ENCODE measurements at regions not wholly inside any gene's neighbourhood (a gene's known extent, or its start where the extent isn't known, plus 50 kb on each side); places are given as distances from the start of the nearest gene placed in this dataset.
"Not testable (repeated sequence)": the region's sequence is repeated elsewhere in the genome, so short reads cannot be mapped to it uniquely, and the experiment has no call there.

DNA sequence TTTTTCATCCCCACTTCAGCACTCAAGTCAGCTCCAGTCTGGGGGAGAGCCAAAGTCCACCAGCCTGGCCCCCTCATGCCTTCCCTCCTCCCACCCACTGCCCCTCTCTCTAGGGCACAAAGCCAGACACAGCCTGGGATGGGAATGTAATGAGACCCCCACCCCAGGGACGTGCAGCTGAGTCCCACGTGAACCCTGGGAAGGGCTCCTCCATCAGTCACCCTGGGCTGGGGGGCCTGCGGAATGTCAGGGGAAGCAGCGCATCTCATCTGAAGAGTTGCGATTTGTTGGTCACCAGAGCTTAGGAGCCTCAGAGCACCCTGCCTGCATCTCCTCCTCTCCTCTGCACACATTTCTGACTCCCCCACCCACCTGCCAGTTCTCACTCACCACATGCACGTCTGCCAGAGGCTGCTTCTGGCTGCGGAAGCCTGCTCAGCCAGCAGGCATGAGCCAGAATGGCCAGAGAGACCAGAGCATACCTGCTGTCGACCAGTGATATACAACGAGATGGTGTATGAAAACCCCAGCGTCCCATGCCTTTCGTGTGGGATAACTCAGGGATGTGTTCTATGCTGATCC is 167.1 kb upstream of the TOP1 start:
- H3K9me3 ChIP-seq (ENCODE audit: low read length) = no peaks in the 10 kb centered on the region
- H3K36me3 ChIP-seq (ENCODE audit: insufficient read depth, low read length) = no peaks in the 10 kb centered on the region
- H3K27me3 ChIP-seq (ENCODE audit: control insufficient read depth in 1 of 2, insufficient read depth in 2 of 2, low read length in 2 of 2) = no peaks in the 10 kb centered on the region
- no peak overlapping the region for H3K27ac ChIP-seq (ENCODE audit: low read depth, low read length)
- H3K4me3 ChIP-seq (ENCODE audit: low read depth in 1 of 2, low read length in 2 of 2) = no peak overlapping the region
- no peaks in the 10 kb centered on the region for H3K4me1 ChIP-seq (ENCODE audit: insufficient read depth, low read length)
- no peak overlapping the region for H3K9ac ChIP-seq (ENCODE audit: low read length)

DNA sequence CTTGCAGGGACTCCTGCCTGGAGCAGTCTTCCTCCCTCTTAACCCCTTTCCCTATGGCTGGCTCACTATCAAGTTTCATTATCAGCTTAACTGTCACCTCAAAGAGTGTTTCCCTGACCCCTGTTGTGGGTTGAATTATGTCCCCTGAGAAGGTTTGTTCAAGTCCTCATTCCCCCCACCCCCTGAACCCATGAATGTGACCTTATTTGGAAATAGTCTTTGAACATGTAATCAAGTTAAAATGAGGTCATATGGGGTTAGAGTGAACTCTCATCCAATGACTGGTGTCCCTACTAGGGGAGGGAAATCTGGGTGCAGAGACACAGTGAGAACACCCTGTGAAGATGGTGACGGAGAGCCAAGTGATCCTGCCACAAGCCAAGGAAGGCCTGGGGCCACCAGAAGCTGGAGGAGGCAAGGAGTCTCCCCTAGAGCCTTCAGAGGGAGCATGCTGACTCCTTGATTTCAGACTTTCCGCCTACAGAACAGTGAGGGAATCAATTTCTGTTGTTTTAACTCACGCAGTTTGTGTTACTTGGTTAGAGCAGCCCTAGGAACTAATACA is 165.2 kb upstream of the TOP1 start:
- Histone ChIP-seq H3K27ac (ENCODE audit: low read depth, low read length) (no peak overlapping the region), H3K9me3 (ENCODE audit: low read length) (no peaks in the 10 kb centered on the region), H3K4me3 (ENCODE audit: low read depth in 1 of 2, low read length in 2 of 2) (no peak overlapping the region), H3K36me3 (ENCODE audit: insufficient read depth, low read length) (no peaks in the 10 kb centered on the region), H3K9ac (ENCODE audit: low read length) (no peak overlapping the region), H3K27me3 (ENCODE audit: control insufficient read depth in 1 of 2, insufficient read depth in 2 of 2, low read length in 2 of 2) (no peaks in the 10 kb centered on the region), H3K4me1 (ENCODE audit: insufficient read depth, low read length) (peaks cover 5% of the 10 kb centered on the region)

DNA sequence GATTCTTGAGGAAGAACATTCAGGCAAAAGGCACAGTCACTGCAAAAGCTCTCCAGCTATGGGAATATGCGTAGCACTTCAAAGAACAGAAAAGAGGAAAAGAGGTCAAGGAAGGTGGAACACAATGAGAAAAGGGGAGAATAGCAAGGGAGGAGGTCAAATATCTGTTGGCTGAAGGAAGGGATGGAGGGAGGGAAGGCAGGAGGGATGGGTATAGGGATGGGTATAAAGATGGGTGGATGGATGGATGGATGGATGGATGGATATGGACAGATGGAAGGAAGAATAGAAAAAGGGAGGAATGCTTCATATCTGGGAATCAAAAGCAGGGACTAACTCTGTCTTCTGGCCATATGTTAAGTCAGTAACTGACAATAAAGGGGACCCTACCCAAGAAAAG is 164.2 kb upstream of the TOP1 start:
- no peak overlapping the region for H3K27ac ChIP-seq (ENCODE audit: low read depth, low read length)
- no peaks in the 10 kb centered on the region for H3K36me3 ChIP-seq (ENCODE audit: insufficient read depth, low read length)
- H3K27me3 ChIP-seq (ENCODE audit: control insufficient read depth in 1 of 2, insufficient read depth in 2 of 2, low read length in 2 of 2) = no peaks in the 10 kb centered on the region
- no peak overlapping the region for H3K9ac ChIP-seq (ENCODE audit: low read length)
- peaks cover 16% of the 10 kb centered on the region for H3K4me1 ChIP-seq (ENCODE audit: insufficient read depth, low read length)
- H3K4me3 ChIP-seq (ENCODE audit: low read depth in 1 of 2, low read length in 2 of 2) = no peak overlapping the region
- H3K9me3 ChIP-seq (ENCODE audit: low read length) = no peaks in the 10 kb centered on the region

DNA sequence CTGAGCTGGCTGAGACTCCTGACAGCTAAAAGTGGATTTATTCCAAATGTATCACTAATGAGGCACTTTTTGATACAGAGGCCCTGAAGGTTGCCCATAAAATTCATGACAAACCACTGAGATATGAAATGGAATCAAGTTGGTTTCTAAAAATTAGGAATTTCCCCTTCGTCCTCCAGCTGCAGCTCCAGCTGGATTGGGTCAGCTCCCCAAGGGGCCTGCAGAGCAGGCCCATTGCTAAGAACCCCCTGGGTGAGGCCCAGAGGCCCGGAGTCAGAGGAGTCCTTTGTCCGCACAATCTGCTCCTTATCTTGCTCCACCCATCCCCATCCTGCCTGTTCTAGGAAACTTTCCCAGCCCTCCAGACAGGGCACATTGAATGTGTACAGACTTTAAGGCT is 163.5 kb upstream of the TOP1 start:
- Histone ChIP-seq H3K36me3 (ENCODE audit: insufficient read depth, low read length) (no peaks in the 10 kb centered on the region), H3K9me3 (ENCODE audit: low read length) (no peaks in the 10 kb centered on the region), H3K4me3 (ENCODE audit: low read depth in 1 of 2, low read length in 2 of 2) (no peak overlapping the region), H3K4me1 (ENCODE audit: insufficient read depth, low read length) (peaks cover 22% of the 10 kb centered on the region), H3K9ac (ENCODE audit: low read length) (no peak overlapping the region), H3K27ac (ENCODE audit: low read depth, low read length) (no peak overlapping the region), H3K27me3 (ENCODE audit: control insufficient read depth in 1 of 2, insufficient read depth in 2 of 2, low read length in 2 of 2) (no peaks in the 10 kb centered on the region)

- Histone ChIP-seq H3K4me3 (ENCODE audit: low read depth in 1 of 2, low read length in 2 of 2) (no peak overlapping the region), H3K27ac (ENCODE audit: low read depth, low read length) (no peak overlapping the region), H3K4me1 (ENCODE audit: insufficient read depth, low read length) (peaks cover 25% of the 10 kb centered on the region), H3K9me3 (ENCODE audit: low read length) (no peaks in the 10 kb centered on the region), H3K9ac (ENCODE audit: low read length) (no peak overlapping the region), H3K27me3 (ENCODE audit: control insufficient read depth in 1 of 2, insufficient read depth in 2 of 2, low read length in 2 of 2) (no peaks in the 10 kb centered on the region), H3K36me3 (ENCODE audit: insufficient read depth, low read length) (no peaks in the 10 kb centered on the region)
Observed at GRCh38 chr20:40866056-40866455, 162.6 kb upstream of the TOP1 start.

- Histone ChIP-seq H3K9me3 (ENCODE audit: low read length) (no peaks in the 10 kb centered on the region), H3K36me3 (ENCODE audit: insufficient read depth, low read length) (no peaks in the 10 kb centered on the region), H3K27ac (ENCODE audit: low read depth, low read length) (no peak overlapping the region), H3K4me1 (ENCODE audit: insufficient read depth, low read length) (peaks cover 25% of the 10 kb centered on the region), H3K9ac (ENCODE audit: low read length) (no peak overlapping the region), H3K27me3 (ENCODE audit: control insufficient read depth in 1 of 2, insufficient read depth in 2 of 2, low read length in 2 of 2) (no peaks in the 10 kb centered on the region), H3K4me3 (ENCODE audit: low read depth in 1 of 2, low read length in 2 of 2) (no peak overlapping the region)
Observed at GRCh38 chr20:40868551-40869217, 159.9 kb upstream of the TOP1 start.

- H3K27ac ChIP-seq (ENCODE audit: low read depth, low read length) = no peak overlapping the region
- H3K36me3 ChIP-seq (ENCODE audit: insufficient read depth, low read length) = no peaks in the 10 kb centered on the region
- no peaks in the 10 kb centered on the region for H3K27me3 ChIP-seq (ENCODE audit: control insufficient read depth in 1 of 2, insufficient read depth in 2 of 2, low read length in 2 of 2)
- H3K4me3 ChIP-seq (ENCODE audit: low read depth in 1 of 2, low read length in 2 of 2) = no peak overlapping the region
- H3K4me1 ChIP-seq (ENCODE audit: insufficient read depth, low read length) = peaks cover 25% of the 10 kb centered on the region
- no peak overlapping the region for H3K9ac ChIP-seq (ENCODE audit: low read length)
- H3K9me3 ChIP-seq (ENCODE audit: low read length) = no peaks in the 10 kb centered on the region
Observed at GRCh38 chr20:40869218-40870147, 159.1 kb upstream of the TOP1 start.

GRCh38 chr20:40875116-40876085 is 153.2 kb upstream of the TOP1 start:
- no peaks in the 10 kb centered on the region for H3K27me3 ChIP-seq (ENCODE audit: control insufficient read depth in 1 of 2, insufficient read depth in 2 of 2, low read length in 2 of 2)
- H3K4me3 ChIP-seq (ENCODE audit: low read depth in 1 of 2, low read length in 2 of 2) = no peak overlapping the region
- H3K4me1 ChIP-seq (ENCODE audit: insufficient read depth, low read length) = no peaks in the 10 kb centered on the region
- H3K36me3 ChIP-seq (ENCODE audit: insufficient read depth, low read length) = no peaks in the 10 kb centered on the region
- H3K9ac ChIP-seq (ENCODE audit: low read length) = no peak overlapping the region
- H3K9me3 ChIP-seq (ENCODE audit: low read length) = no peaks in the 10 kb centered on the region
- no peak overlapping the region for H3K27ac ChIP-seq (ENCODE audit: low read depth, low read length)

DNA sequence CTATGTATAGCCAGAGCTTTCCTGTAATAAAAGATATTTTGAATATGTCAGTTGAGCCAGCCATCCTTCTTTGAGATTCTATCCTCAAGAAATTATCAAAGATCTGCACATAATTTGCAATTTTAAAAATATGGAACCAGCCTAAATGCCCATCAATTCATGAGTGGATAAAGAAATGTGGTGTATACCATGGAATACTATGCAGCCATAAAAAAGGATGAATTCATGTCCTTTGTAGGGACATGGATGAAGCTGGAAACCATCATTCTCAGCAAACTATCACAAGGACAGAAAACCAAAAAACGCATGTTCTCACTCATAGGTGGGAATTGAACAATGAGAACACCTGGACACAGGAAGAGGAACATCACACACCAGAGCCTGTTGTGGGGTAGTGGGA is 150.5 kb upstream of the TOP1 start:
- not testable (repeated sequence) for H3K27me3 ChIP-seq (ENCODE audit: control insufficient read depth in 1 of 2, insufficient read depth in 2 of 2, low read length in 2 of 2); H3K27ac ChIP-seq (ENCODE audit: low read depth, low read length); H3K4me3 ChIP-seq (ENCODE audit: low read depth in 1 of 2, low read length in 2 of 2); H3K9me3 ChIP-seq (ENCODE audit: low read length); H3K36me3 ChIP-seq (ENCODE audit: insufficient read depth, low read length); H3K9ac ChIP-seq (ENCODE audit: low read length); H3K4me1 ChIP-seq (ENCODE audit: insufficient read depth, low read length)

DNA sequence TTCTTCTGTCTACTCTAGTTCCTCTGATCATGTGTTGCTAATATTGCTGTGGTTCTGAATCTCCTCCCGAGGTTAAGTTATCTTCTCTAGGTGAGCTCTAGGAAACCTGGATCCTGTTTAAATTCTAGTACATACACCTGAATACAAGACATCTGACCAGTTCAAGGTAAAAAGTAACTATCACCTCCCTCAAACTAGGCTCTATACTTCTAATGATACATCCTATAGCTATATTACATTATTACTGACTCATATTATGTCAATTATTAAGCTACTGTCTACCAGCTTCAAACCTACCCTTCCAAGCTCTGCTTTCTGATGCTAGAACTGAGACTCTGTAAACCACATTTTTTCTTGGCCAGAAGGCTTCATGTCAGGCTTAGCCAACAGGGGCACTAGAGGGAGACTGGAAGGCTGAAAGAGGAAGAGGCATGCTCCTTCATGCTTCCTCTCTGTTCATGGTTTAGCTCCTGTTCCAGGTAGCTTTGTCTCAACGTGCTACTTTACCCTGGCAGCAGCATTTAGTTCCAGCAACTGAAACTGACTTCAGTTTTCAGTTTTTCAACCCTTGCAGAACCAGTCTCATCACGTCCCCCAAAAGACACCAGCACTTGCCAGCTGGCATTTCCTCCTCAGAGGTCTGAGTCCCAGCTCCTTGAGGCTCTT is 148.4 kb upstream of the TOP1 start:
- Histone ChIP-seq H3K4me3 (ENCODE audit: low read depth in 1 of 2, low read length in 2 of 2) (no peak overlapping the region), H3K36me3 (ENCODE audit: insufficient read depth, low read length) (no peaks in the 10 kb centered on the region), H3K9me3 (ENCODE audit: low read length) (no peaks in the 10 kb centered on the region), H3K9ac (ENCODE audit: low read length) (no peak overlapping the region), H3K27ac (ENCODE audit: low read depth, low read length) (no peak overlapping the region), H3K27me3 (ENCODE audit: control insufficient read depth in 1 of 2, insufficient read depth in 2 of 2, low read length in 2 of 2) (no peaks in the 10 kb centered on the region), H3K4me1 (ENCODE audit: insufficient read depth, low read length) (no peaks in the 10 kb centered on the region)
